ENCODE measurements at regions not wholly inside any gene's neighbourhood (a gene's known extent, or its start where the extent isn't known, plus 50 kb on each side); places are given as distances from the start of the nearest gene placed in this dataset.

DNA sequence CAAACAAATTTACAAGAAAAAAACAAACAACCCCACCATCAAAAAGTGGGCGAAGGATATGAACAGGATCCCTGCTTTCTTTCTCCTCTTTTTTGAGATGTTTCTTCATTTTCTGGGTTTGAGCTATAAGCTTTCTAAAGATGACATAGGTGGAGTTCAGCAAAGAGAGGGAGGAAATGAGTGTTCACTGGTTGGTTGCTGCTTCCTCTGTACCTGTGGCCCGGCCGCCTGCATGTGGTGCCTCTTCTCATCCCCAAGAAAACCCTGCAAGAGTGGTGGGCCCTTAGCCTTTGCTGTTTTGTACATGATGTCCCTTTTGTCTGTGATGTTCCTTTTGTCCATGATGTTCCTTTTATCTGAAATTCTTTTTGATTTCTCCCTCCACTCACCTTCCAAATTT is 178.4 kb upstream of the SERP2 start:
- H3K27me3 ChIP-seq (ENCODE audit: insufficient read depth, low read length): no peaks in the 10 kb centered on the region
- no peaks in the 10 kb centered on the region for H3K4me1 ChIP-seq (ENCODE audit: insufficient read depth, low read length)
- no peak overlapping the region for H3K4me3 ChIP-seq (ENCODE audit: low read length)
- no peaks in the 10 kb centered on the region for H3K36me3 ChIP-seq (ENCODE audit: insufficient read depth, low read length)
- H2AFZ ChIP-seq (ENCODE audit: low read depth, low read length): no peak overlapping the region
- no peaks in the 10 kb centered on the region for H3K9me3 ChIP-seq (ENCODE audit: low read length)

DNA sequence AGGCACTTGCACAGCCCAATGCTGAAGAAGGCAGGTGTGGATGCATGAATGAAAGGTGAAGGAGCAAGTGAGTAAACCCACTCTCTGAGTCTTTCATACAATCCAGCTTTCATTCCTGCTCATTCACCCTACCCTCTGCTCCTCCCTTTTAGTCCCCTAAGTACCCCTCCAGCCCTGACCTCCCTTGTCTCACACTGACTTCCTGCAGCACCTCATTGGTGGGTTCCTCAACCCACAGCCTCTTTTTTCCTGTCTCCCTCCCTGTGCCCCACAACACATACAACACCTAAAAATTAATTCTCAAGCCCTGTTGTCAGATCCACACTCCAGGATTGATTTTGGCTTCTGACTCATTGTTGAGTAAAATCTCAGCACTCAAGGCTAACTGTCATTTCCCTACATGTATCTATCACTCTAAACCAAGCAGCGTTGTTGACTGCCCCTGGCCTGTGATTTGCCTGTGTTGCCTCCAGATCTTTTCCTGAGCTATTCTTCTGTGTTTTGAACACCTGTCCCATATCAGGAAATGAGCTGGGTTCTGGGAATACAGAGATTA is 177.3 kb upstream of the SERP2 start:
- H3K36me3 ChIP-seq (ENCODE audit: insufficient read depth, low read length): no peaks in the 10 kb centered on the region
- H3K27me3 ChIP-seq (ENCODE audit: insufficient read depth, low read length): no peaks in the 10 kb centered on the region

DNA sequence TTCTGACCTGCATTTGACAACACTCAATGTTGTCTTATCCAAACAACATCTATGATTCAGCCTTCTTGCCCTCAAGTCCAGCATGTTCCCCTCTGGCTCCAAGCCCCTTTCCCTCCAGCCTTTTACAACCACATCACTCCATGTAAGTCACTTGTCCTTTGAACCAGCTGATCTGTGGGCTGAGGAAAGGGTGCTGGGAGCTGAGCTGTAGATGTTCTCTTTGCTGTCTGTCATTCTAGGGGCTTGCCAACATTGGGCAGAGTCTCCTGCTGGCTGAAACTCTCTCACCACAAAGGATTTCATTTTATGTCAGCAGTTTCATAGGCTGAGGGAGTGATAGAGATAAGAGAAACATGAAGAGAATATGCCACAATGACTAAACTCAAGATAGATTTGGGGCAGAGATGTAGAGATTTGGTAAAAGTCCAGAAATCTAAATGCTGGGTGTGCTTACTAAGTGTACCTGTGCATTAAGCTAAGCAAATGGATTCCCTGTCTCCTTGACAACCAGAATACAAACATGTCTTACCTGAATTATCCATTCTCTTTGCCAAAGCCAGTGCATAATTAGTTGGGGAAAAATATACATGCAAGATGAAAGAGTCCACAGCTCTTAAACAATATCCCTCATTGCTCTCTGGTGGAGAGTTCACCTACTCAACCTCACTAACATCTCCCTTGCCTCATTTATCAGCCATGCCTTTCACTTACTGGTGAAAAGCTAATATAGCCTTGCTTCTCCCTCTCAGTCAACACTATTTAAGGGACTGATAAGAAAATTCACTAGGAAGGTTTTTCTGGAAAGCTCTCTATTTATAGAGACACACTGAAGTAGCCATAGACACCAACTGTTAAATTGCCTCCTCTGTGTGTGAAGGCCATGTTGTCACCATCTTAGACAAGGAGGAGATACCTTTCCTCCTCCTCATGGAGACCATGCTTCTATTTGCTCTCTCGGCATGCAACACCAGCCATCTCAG is 175.5 kb upstream of the SERP2 start:
- Histone ChIP-seq H3K4me1 (ENCODE audit: insufficient read depth, low read length) (no peaks in the 10 kb centered on the region), H3K4me3 (ENCODE audit: low read length) (no peak overlapping the region), H2AFZ (ENCODE audit: low read depth, low read length) (no peak overlapping the region), H3K36me3 (ENCODE audit: insufficient read depth, low read length) (no peaks in the 10 kb centered on the region), H3K27me3 (ENCODE audit: insufficient read depth, low read length) (no peaks in the 10 kb centered on the region), H3K9me3 (ENCODE audit: low read length) (no peaks in the 10 kb centered on the region)

More for the DNA sequence above, 177.3 kb upstream of the SERP2 start:
- H3K4me3 ChIP-seq (ENCODE audit: low read length): no peak overlapping the region
- H2AFZ ChIP-seq (ENCODE audit: low read depth, low read length): no peak overlapping the region
- H3K4me1 ChIP-seq (ENCODE audit: insufficient read depth, low read length): no peaks in the 10 kb centered on the region
- H3K9me3 ChIP-seq (ENCODE audit: low read length): no peaks in the 10 kb centered on the region

DNA sequence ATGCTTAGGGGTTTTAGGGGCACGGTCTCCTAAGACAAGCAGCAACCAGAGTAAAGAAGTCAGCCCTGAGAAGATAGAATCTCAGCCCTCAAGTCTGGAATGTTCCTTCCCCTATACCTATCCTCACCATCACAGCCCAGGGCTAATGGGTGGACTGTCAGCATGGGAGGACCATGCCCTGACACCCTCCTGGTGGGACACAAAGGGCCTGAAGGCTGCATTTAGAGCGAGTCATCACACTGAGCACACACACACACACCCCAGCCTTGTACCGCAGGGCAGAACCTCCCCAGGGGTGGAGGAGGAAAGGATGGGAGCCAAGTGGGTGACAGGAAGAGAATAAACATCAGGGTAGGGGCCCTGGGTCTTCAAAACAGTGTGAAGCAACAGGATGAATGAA is 174.8 kb upstream of the SERP2 start:
- Histone ChIP-seq H3K36me3 (ENCODE audit: insufficient read depth, low read length) (no peaks in the 10 kb centered on the region), H3K4me3 (ENCODE audit: low read length) (no peak overlapping the region), H3K4me1 (ENCODE audit: insufficient read depth, low read length) (no peaks in the 10 kb centered on the region), H2AFZ (ENCODE audit: low read depth, low read length) (no peak overlapping the region), H3K9me3 (ENCODE audit: low read length) (no peaks in the 10 kb centered on the region), H3K27me3 (ENCODE audit: insufficient read depth, low read length) (no peaks in the 10 kb centered on the region)

DNA sequence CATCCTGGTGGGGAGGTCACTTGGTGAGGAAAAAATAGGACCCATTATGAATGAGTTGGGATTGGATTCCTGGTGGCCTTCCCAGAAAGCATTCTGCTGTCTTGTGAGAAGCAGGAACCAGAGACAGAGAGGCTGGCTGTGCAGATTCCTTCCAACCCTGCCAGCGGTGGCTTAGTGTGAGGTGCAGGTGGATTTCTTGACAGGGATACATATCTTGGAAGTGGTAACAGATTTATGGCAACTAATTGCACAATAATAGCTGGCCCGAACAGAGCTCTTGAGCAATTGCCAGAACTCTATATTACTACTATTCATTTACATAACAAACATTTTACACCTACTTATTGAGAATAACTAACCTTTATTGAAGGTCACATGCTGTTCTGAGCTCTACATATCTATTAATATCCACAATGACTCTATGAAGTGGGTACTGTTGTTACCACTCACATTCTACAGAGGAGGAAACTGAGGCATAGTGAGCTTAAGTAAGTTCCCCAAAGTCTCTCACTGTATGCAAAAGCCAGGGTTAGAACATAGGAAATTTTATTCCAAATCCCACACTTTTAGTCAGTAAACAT is 173.9 kb upstream of the SERP2 start:
- Histone ChIP-seq H3K4me3 (ENCODE audit: low read length) (no peak overlapping the region), H3K27me3 (ENCODE audit: insufficient read depth, low read length) (no peaks in the 10 kb centered on the region), H3K36me3 (ENCODE audit: insufficient read depth, low read length) (no peaks in the 10 kb centered on the region), H3K9me3 (ENCODE audit: low read length) (no peaks in the 10 kb centered on the region), H3K4me1 (ENCODE audit: insufficient read depth, low read length) (no peaks in the 10 kb centered on the region), H2AFZ (ENCODE audit: low read depth, low read length) (no peak overlapping the region)

DNA sequence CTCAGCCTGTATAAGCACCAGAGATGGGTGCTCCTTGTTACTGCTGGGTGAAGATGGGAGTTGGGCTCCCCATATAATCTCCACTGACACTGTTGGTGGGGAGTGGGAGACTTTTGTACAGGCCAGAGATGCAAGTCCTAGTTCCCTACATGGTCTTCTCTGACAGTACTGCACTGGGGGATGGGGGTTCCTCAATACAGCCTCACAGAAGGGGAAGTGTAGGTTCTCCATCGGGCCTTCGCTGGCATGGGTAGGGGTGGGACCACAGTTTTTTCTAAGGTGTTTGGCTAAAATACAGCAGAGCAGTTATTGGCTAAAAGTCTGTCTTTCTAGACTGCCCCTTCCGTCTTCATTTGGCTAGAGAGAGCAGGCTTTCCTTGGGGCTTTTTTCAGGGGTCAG is 167.2 kb upstream of the SERP2 start:
- Histone ChIP-seq H3K4me1 (ENCODE audit: insufficient read depth, low read length) (peaks cover 5% of the 10 kb centered on the region), H3K4me3 (ENCODE audit: low read length) (no peak overlapping the region), H3K9me3 (ENCODE audit: low read length) (peaks cover 2% of the 10 kb centered on the region), H2AFZ (ENCODE audit: low read depth, low read length) (no peak overlapping the region), H3K36me3 (ENCODE audit: insufficient read depth, low read length) (no peaks in the 10 kb centered on the region), H3K27me3 (ENCODE audit: insufficient read depth, low read length) (no peaks in the 10 kb centered on the region)

DNA sequence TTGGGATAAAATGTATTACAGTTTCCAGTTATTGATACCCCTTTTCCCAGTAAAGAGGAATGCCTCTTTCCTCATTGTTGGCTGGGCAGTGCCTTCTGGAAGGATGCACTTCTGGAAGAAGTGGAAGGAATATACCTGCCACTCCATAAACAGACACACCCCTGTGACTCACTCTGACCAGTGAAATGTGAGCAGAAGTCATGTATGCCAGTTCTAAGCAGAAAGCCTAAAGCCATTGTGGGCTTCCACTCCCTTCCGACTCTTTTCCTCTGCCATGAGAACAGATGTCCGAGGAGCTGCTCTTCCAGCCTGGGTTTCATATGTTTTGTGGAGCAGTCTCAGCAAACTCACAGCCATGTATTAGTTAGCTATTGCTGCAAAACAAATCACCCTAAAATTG is 166.1 kb upstream of the SERP2 start:
- Histone ChIP-seq H3K36me3 (ENCODE audit: insufficient read depth, low read length) (no peaks in the 10 kb centered on the region), H3K4me3 (ENCODE audit: low read length) (no peak overlapping the region), H3K9me3 (ENCODE audit: low read length) (peaks cover 2% of the 10 kb centered on the region), H3K4me1 (ENCODE audit: insufficient read depth, low read length) (peaks cover 9% of the 10 kb centered on the region), H2AFZ (ENCODE audit: low read depth, low read length) (no peak overlapping the region), H3K27me3 (ENCODE audit: insufficient read depth, low read length) (no peaks in the 10 kb centered on the region)

DNA sequence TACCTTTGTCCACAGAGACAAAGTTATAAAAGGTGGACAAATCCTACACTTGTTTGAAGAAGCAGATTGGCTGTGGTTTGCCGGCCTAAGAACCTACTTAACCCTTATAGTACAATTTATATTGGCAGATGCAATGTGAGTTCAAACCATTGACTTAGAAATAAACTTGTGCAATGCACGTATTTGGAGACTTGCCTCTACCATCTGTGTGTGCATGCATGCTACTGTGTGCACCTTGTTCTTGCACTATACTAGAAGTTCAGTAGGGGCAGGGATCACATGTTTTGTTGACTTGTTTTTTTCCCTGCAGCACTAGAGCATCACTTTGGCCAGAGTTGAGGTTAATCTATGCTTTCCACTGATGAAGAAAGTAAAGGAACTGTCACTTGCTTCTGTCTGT is 163.1 kb upstream of the SERP2 start:
- no peak overlapping the region for H2AFZ ChIP-seq (ENCODE audit: low read depth, low read length)
- peaks cover 2% of the 10 kb centered on the region for H3K9me3 ChIP-seq (ENCODE audit: low read length)
- H3K4me3 ChIP-seq (ENCODE audit: low read length): no peak overlapping the region
- H3K36me3 ChIP-seq (ENCODE audit: insufficient read depth, low read length): no peaks in the 10 kb centered on the region
- peaks cover 9% of the 10 kb centered on the region for H3K4me1 ChIP-seq (ENCODE audit: insufficient read depth, low read length)
- no peaks in the 10 kb centered on the region for H3K27me3 ChIP-seq (ENCODE audit: insufficient read depth, low read length)

DNA sequence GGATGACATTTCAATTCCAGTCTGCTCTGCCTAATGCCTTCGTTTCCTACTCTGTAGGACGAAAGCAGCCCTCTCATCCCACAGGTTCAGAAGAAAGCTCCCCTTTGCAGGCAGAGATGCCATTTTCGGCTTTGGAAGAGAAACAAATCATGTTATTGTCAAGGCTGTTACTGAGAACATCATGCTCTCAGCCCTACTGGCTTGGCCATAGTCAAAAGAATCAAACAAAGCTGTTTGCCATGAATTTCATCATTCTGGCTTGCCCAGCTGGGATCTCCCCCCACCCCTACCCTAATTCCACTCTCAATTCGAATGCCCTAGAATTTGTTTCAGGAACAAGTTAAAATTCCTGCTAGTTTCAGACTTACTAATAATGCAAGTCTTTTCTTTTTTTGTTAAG is 162.3 kb upstream of the SERP2 start:
- peaks cover 9% of the 10 kb centered on the region for H3K4me1 ChIP-seq (ENCODE audit: insufficient read depth, low read length)
- H2AFZ ChIP-seq (ENCODE audit: low read depth, low read length): no peak overlapping the region
- no peaks in the 10 kb centered on the region for H3K9me3 ChIP-seq (ENCODE audit: low read length)
- H3K36me3 ChIP-seq (ENCODE audit: insufficient read depth, low read length): no peaks in the 10 kb centered on the region
- no peaks in the 10 kb centered on the region for H3K27me3 ChIP-seq (ENCODE audit: insufficient read depth, low read length)
- H3K4me3 ChIP-seq (ENCODE audit: low read length): no peak overlapping the region

DNA sequence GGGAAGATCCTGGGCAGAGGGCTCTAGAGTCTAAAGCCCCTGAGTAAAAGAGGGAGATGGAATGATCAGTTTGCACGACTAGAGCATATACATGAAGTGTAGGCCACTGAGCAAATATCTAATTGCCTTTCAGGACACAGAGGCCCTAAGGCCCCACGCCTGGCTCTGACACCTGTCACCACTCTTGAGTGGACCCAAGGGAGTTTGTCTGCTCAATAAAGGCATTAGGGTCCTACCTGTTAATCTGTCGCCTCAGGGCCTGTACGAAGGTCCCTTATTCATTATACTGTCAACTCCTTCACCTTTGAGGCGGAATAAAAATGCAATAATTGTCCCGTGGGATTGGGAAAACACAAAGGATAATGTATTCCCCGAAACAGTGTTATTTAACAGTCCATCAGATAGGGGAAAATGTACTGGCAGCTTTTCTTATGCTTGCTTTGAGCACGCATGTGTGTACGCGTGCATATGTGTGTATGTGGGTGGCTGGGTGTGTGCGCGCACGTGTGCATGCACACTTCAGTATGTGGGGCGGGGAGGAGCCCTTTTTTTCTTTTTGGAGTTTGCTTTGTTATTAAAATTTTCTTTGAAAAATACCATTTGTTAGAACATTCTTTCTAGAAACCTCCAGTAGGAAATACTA is 161.8 kb upstream of the SERP2 start:
- H3K4me3 ChIP-seq (ENCODE audit: low read length): no peak overlapping the region
- H3K27me3 ChIP-seq (ENCODE audit: insufficient read depth, low read length): no peaks in the 10 kb centered on the region

DNA sequence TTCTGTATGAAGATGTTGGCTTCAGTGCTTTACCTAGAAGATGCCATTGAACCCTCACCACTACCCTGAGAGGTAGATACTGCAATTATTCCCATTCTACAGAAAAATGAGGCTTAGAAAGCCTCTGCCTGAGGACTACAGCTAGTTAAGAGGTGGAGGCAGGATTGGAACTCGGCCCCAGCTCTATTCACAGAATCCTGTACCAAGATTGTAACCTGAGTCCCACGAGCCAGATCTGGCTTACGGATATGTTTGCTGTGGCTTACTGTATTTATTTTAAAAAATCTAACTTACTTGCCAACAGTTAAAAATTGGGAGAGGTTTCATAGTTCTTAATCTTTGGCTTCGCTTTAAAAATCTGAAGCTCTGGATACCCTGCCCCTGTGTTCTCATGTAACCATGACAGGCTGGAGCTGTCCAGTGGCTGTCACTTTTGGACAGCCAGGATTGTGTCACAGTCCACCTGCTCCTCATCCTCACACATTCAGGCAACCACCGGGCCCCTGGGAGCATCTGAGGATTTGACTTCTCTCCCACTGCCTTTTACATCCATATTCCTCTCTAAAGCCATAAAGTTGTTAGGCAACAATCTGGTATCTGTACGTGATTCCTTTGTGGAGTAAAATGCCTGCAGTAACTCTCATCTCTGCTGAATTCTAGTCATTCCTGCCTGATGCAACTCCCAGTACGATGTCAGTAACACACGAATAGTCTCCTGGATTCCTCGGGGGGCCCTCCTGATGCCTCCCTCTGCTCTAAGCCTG is 160.8 kb upstream of the SERP2 start:
- no peaks in the 10 kb centered on the region for H3K9me3 ChIP-seq (ENCODE audit: low read length)
- no peaks in the 10 kb centered on the region for H3K36me3 ChIP-seq (ENCODE audit: insufficient read depth, low read length)
- no peaks in the 10 kb centered on the region for H3K27me3 ChIP-seq (ENCODE audit: insufficient read depth, low read length)
- peaks cover 9% of the 10 kb centered on the region for H3K4me1 ChIP-seq (ENCODE audit: insufficient read depth, low read length)
- H3K4me3 ChIP-seq (ENCODE audit: low read length): no peak overlapping the region
- no peak overlapping the region for H2AFZ ChIP-seq (ENCODE audit: low read depth, low read length)

More for the DNA sequence above, 161.8 kb upstream of the SERP2 start:
- Histone ChIP-seq H3K9me3 (ENCODE audit: low read length) (no peaks in the 10 kb centered on the region), H3K4me1 (ENCODE audit: insufficient read depth, low read length) (peaks cover 9% of the 10 kb centered on the region), H2AFZ (ENCODE audit: low read depth, low read length) (no peak overlapping the region), H3K36me3 (ENCODE audit: insufficient read depth, low read length) (no peaks in the 10 kb centered on the region)

DNA sequence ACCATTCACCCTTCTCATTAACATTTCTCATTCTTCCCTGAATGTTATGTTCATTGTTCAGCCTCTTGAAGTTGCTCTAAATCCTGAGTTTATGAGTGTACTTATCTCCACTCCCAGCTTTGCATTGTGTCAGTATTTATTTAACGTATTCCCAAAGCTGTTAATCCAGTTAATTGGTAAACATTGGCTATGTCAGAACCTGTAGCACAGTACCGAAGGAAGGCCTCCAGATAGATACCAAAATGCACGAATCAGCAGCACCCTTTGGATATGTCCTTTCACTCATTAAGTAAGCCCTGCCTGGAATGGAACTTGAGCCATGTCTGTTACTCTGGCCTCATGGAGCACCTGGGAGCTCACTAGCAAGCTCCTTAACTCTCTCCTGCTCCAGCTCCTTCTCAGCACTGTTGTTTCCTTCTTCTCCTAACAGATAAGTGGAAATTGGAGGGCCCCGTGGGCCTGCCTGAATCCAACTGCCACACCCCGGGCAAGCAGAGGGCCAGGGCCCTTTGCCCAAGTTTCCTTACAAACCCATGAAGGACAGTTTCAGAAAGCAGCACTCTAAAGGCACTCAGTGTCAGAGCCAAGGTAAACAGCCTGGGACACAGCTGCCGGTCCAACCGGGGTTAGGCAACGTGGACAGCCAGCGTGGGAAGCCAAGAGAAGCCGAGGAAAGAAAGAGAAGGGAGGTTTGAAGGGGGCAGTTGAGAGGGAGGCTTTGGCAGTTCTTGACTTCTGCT is 155.0 kb upstream of the SERP2 start:
- no peak overlapping the region for H3K4me3 ChIP-seq (ENCODE audit: low read length)
- H3K4me1 ChIP-seq (ENCODE audit: insufficient read depth, low read length): peaks cover 4% of the 10 kb centered on the region
- H2AFZ ChIP-seq (ENCODE audit: low read depth, low read length): no peak overlapping the region
- no peaks in the 10 kb centered on the region for H3K9me3 ChIP-seq (ENCODE audit: low read length)
- no peaks in the 10 kb centered on the region for H3K36me3 ChIP-seq (ENCODE audit: insufficient read depth, low read length)
- no peaks in the 10 kb centered on the region for H3K27me3 ChIP-seq (ENCODE audit: insufficient read depth, low read length)
